Brain pericyte (primary cell): ENCODE measurements at regions not wholly inside any gene's neighbourhood (a gene's known extent, or its start where the extent isn't known, plus 50 kb on each side); places are given as distances from the start of the nearest gene placed in this dataset.
"Not testable (repeated sequence)": the region's sequence is repeated elsewhere in the genome, so short reads cannot be mapped to it uniquely, and the experiment has no call there.

Source experiments
- DNase-seq: peaks from one replicate; pipeline ENCODE4 v3.0.0-alpha.2; 2012; ENCODE audit warnings: low read depth, low spot score

- no peak for DNase-seq
Measured at GRCh38 chr9:107852891-107853290, 363.3 kb upstream of the KLF4 start.

GRCh38 chr9:107850653-107851052 lies 361.1 kb upstream of the KLF4 start:
- no peak for DNase-seq

GRCh38 chr9:107847978-107848964 lies 358.7 kb upstream of the KLF4 start:
- DNase-seq, result no peak

GRCh38 chr9:107842530-107842929 lies 353.0 kb upstream of the KLF4 start:
- no peak for DNase-seq

- DNase-seq, result no peak
Measured at GRCh38 chr9:107841076-107841475, 351.5 kb upstream of the KLF4 start.

GRCh38 chr9:107839371-107839770 lies 349.8 kb upstream of the KLF4 start:
- no peak for DNase-seq

GRCh38 chr9:107838766-107839165 lies 349.2 kb upstream of the KLF4 start:
- DNase-seq, result no peak

GRCh38 chr9:107836300-107836699 lies 346.7 kb upstream of the KLF4 start:
- no peak for DNase-seq

GRCh38 chr9:107833295-107833694 lies 343.7 kb upstream of the KLF4 start:
- no peak for DNase-seq

GRCh38 chr9:107832871-107833270 lies 343.3 kb upstream of the KLF4 start:
- no peak for DNase-seq

- DNase-seq, result no peak
Measured at GRCh38 chr9:107830479-107830878, 340.9 kb upstream of the KLF4 start.

- no peak for DNase-seq
Measured at GRCh38 chr9:107827884-107828283, 338.3 kb upstream of the KLF4 start.

- DNase-seq, result no peak
Measured at GRCh38 chr9:107827304-107827703, 337.7 kb upstream of the KLF4 start.

GRCh38 chr9:107826688-107826983 lies 337.1 kb upstream of the KLF4 start:
- not testable (repeated sequence) for DNase-seq

- DNase-seq, result no peak
Measured at GRCh38 chr9:107824556-107824955, 335.0 kb upstream of the KLF4 start.

- no peak for DNase-seq
Measured at GRCh38 chr9:107819772-107820565, 330.4 kb upstream of the KLF4 start.

- not testable (repeated sequence) for DNase-seq
Measured at GRCh38 chr9:107818503-107818829, 328.9 kb upstream of the KLF4 start.

GRCh38 chr9:107817595-107818502 lies 328.3 kb upstream of the KLF4 start:
- DNase-seq, result not testable (repeated sequence)

GRCh38 chr9:107816561-107817021 lies 327.0 kb upstream of the KLF4 start:
- DNase-seq, result no peak

GRCh38 chr9:107815782-107816560 lies 326.4 kb upstream of the KLF4 start:
- no peak for DNase-seq

- DNase-seq, result no peak
Measured at GRCh38 chr9:107813287-107813686, 323.7 kb upstream of the KLF4 start.
